Right cardiac atrium (tissue), 5 donors: ENCODE measurements at regions not wholly inside any gene's neighbourhood (a gene's known extent, or its start where the extent isn't known, plus 50 kb on each side); places are given as distances from the start of the nearest gene placed in this dataset.

Experiments
- ATAC-seq, 2 donors: fragments of 200-7000 bp; cut with Tn5 transposase; one replicate each; pipeline versions ENCODE4 v1.8.0 to v1.9.1; 2020; ENCODE audit warnings: moderate library complexity in 2 of 2, mild to moderate bottlenecking in 1 of 2
- DNase-seq, 3 donors: peaks; one replicate each; pipeline ENCODE4 v3.0.0-alpha.2; 2020
- H3K27ac ChIP-seq: one replicate; pipeline ENCODE4 v1.5.1; 2013; ENCODE audit warnings: mild to moderate bottlenecking, low read length, control low read depth, moderate library complexity
- H3K27me3 ChIP-seq: one replicate; pipeline ENCODE4 v1.6.1; 2013; ENCODE audit not compliant: control insufficient read depth, insufficient read depth
- H3K4me1 ChIP-seq: one replicate; pipeline ENCODE4 v1.6.1; 2013; ENCODE audit warnings: low read length; ENCODE audit not compliant: control insufficient read depth, insufficient read depth
- H3K4me3 ChIP-seq: one replicate; pipeline ENCODE4 v1.5.1; 2013; ENCODE audit warnings: low read length, control low read depth
- H3K9me3 ChIP-seq: one replicate; pipeline ENCODE4 v1.6.1; 2013; ENCODE audit warnings: low read length; ENCODE audit not compliant: control insufficient read depth
- WGBS: extraction: QIAGEN DNeasy Blood & Tissue Kit; methylation state at CpG from one replicate; pipeline ENCODE4 v1.1.7; 2013; 5-methylcytosine and 5-hydroxymethylcytosine counted together
- intact Hi-C, 4 donors: fragments of 100-400 bp; cut with DNase I; formaldehyde crosslinking; loops; one replicate each; pipeline versions ENCODE4 v1.11.0 to v1.14.0; 2022 to 2023
- donor health status: healthy with polysubstance abuse.
- donor health status: DM: no; HTN: yes; CAD: no.
- donor health status: DM: no; HTN: no; CAD: no.
- donor health status: DM: no; HTN: yes; CAD: no; lungs with severe emphysema.
- donor health status: DM: yes; HTN: yes; CAD: no.

- no peaks in the 10 kb centered on the region for H3K4me1 ChIP-seq
- H3K9me3 ChIP-seq = no peaks in the 10 kb centered on the region
- WGBS = 66% methylated on average over 1 of the region's 1 CpG
- no peak for ATAC-seq
- H3K4me3 ChIP-seq = no peak overlapping the region
- no peaks in the 10 kb centered on the region for H3K27me3 ChIP-seq
- intact Hi-C loops = no loop called here
- no peak overlapping the region for H3K27ac ChIP-seq
- no peak for DNase-seq
Measured at GRCh38 chr7:20466543-20467021, 135.9 kb downstream of the ITGB8 start.

- DNase-seq (no peak), ATAC-seq (no peak)
- Histone ChIP-seq H3K9me3 (no peaks in the 10 kb centered on the region), H3K4me1 (no peaks in the 10 kb centered on the region), H3K27ac (no peak overlapping the region), H3K4me3 (no peak overlapping the region), H3K27me3 (no peaks in the 10 kb centered on the region)
- intact Hi-C loops = no loop called here
- 53% methylated on average over 1 of the region's 1 CpG for WGBS
Measured at GRCh38 chr7:20470082-20470481, 139.4 kb downstream of the ITGB8 start.

- DNase-seq (no peak), ATAC-seq (no peak)
- WGBS = 20% methylated on average over 1 of the region's 1 CpG
- Histone ChIP-seq H3K9me3 (no peaks in the 10 kb centered on the region), H3K27me3 (no peaks in the 10 kb centered on the region), H3K27ac (no peak overlapping the region), H3K4me1 (no peaks in the 10 kb centered on the region), H3K4me3 (no peak overlapping the region)
- intact Hi-C loops = no loop called here
Measured at GRCh38 chr7:20470726-20471125, 140.0 kb downstream of the ITGB8 start.

GRCh38 chr7:20474249-20474648 is 141.2 kb upstream of the ABCB5 start:
- Histone ChIP-seq H3K27me3 (no peaks in the 10 kb centered on the region), H3K9me3 (no peaks in the 10 kb centered on the region), H3K27ac (no peak overlapping the region), H3K4me1 (no peaks in the 10 kb centered on the region), H3K4me3 (no peak overlapping the region)
- intact Hi-C loops = no loop called here
- ATAC-seq (no peak), DNase-seq (no peak)
- WGBS = 67% methylated on average over 2 of the region's 2 CpGs

GRCh38 chr7:20475756-20476155 is 139.7 kb upstream of the ABCB5 start:
- DNase-seq = no peak
- no peaks in the 10 kb centered on the region for H3K4me1 ChIP-seq
- ATAC-seq = no peak
- H3K4me3 ChIP-seq = no peak overlapping the region
- no peaks in the 10 kb centered on the region for H3K27me3 ChIP-seq
- H3K27ac ChIP-seq = no peak overlapping the region
- H3K9me3 ChIP-seq = no peaks in the 10 kb centered on the region
- intact Hi-C loops = no loop called here

- intact Hi-C loops = no loop called here
- 90% methylated on average over 1 of the region's 1 CpG for WGBS
- Histone ChIP-seq H3K27me3 (no peaks in the 10 kb centered on the region), H3K27ac (no peak overlapping the region), H3K4me1 (no peaks in the 10 kb centered on the region), H3K4me3 (no peak overlapping the region), H3K9me3 (no peaks in the 10 kb centered on the region)
- DNase-seq (no peak), ATAC-seq (no peak)
Measured at GRCh38 chr7:20477067-20477466, 138.4 kb upstream of the ABCB5 start.

- ATAC-seq (no peak), DNase-seq (no peak)
- Histone ChIP-seq H3K4me3 (no peak overlapping the region), H3K27me3 (no peaks in the 10 kb centered on the region), H3K4me1 (no peaks in the 10 kb centered on the region), H3K27ac (no peak overlapping the region), H3K9me3 (no peaks in the 10 kb centered on the region)
- intact Hi-C loops = no loop called here
Measured at GRCh38 chr7:20479706-20480105, 135.8 kb upstream of the ABCB5 start.

- no peaks in the 10 kb centered on the region for H3K27me3 ChIP-seq
- ATAC-seq = no peak
Measured at GRCh38 chr7:20482071-20482470, 133.4 kb upstream of the ABCB5 start.

GRCh38 chr7:20484356-20484755 is 131.1 kb upstream of the ABCB5 start:
- no peak overlapping the region for H3K4me3 ChIP-seq
- H3K27ac ChIP-seq = no peak overlapping the region
- H3K9me3 ChIP-seq = peaks cover 5% of the 10 kb centered on the region
- ATAC-seq (no peak), DNase-seq (no peak)
- 18% methylated on average over 1 of the region's 1 CpG for WGBS
- no peaks in the 10 kb centered on the region for H3K27me3 ChIP-seq
- intact Hi-C loops = no loop called here
- H3K4me1 ChIP-seq = no peaks in the 10 kb centered on the region

More at GRCh38 chr7:20482071-20482470, 133.4 kb upstream of the ABCB5 start:
- no peaks in the 10 kb centered on the region for H3K4me1 ChIP-seq
- 87% methylated on average over 2 of the region's 2 CpGs for WGBS
- peaks cover 5% of the 10 kb centered on the region for H3K9me3 ChIP-seq
- intact Hi-C loops = no loop called here
- no peak overlapping the region for H3K4me3 ChIP-seq
- H3K27ac ChIP-seq = no peak overlapping the region
- DNase-seq = no peak

GRCh38 chr7:20488850-20489249 is 126.6 kb upstream of the ABCB5 start:
- DNase-seq (no peak), ATAC-seq (no peak)
- H3K9me3 ChIP-seq = peaks cover 5% of the 10 kb centered on the region
- no peak overlapping the region for H3K4me3 ChIP-seq
- H3K27ac ChIP-seq = no peak overlapping the region
- intact Hi-C loops = no loop called here
- H3K27me3 ChIP-seq = no peaks in the 10 kb centered on the region
- H3K4me1 ChIP-seq = no peaks in the 10 kb centered on the region

- DNase-seq = no peak
- Histone ChIP-seq H3K27me3 (no peaks in the 10 kb centered on the region), H3K9me3 (peaks cover 5% of the 10 kb centered on the region), H3K27ac (no peak overlapping the region), H3K4me1 (no peaks in the 10 kb centered on the region), H3K4me3 (no peak overlapping the region)
- intact Hi-C loops = no loop called here
- ATAC-seq = no peak
Measured at GRCh38 chr7:20491284-20491683, 124.2 kb upstream of the ABCB5 start.

- intact Hi-C loops = no loop called here
- Histone ChIP-seq H3K27ac (no peak overlapping the region), H3K4me3 (no peak overlapping the region), H3K4me1 (no peaks in the 10 kb centered on the region), H3K27me3 (no peaks in the 10 kb centered on the region), H3K9me3 (no peaks in the 10 kb centered on the region)
- ATAC-seq (no peak), DNase-seq (no peak)
Measured at GRCh38 chr7:20494566-20494965, 120.9 kb upstream of the ABCB5 start.
